Tibial nerve (tissue), 4 donors: ENCODE measurements at regions not wholly inside any gene's neighbourhood (a gene's known extent, or its start where the extent isn't known, plus 50 kb on each side); places are given as distances from the start of the nearest gene placed in this dataset.
"Not testable (repeated sequence)": the region's sequence is repeated elsewhere in the genome, so short reads cannot be mapped to it uniquely, and the experiment has no call there.

ENCODE experiments used
- DNase-seq, 2 donors: peaks; one replicate each; pipeline ENCODE4 v3.0.0-alpha.2; 2019; ENCODE audit warnings: low spot score in 2 of 2
- H3K27ac ChIP-seq, 4 donors: fragments of 200-600 bp; sonication (generic) in 3 of 4; one replicate each; pipeline ENCODE4 v1.5.1; 2017 to 2019; ENCODE audit warnings: mild to moderate bottlenecking in 1 of 4
- H3K27me3 ChIP-seq, 2 donors: fragments of 200-600 bp; sonication (generic) in 1 of 2; one replicate each; pipeline versions ENCODE4 v1.5.1 to v1.6.0; 2017 to 2019
- H3K36me3 ChIP-seq, 3 donors: fragments of 200-600 bp; sonication (generic); one replicate each; pipeline ENCODE4 v1.5.1; 2018 to 2019
- H3K4me1 ChIP-seq, 4 donors: fragments of 200-600 bp; sonication (generic) in 3 of 4; one replicate each; pipeline ENCODE4 v1.5.1; 2017 to 2019
- H3K4me3 ChIP-seq, 4 donors: fragments of 200-600 bp; sonication (generic) in 3 of 4; one replicate each; pipeline ENCODE4 v1.5.1; 2017 to 2019; ENCODE audit warnings: mild to moderate bottlenecking in 1 of 4, moderate library complexity in 1 of 4
- H3K9me3 ChIP-seq, 4 donors: fragments of 200-600 bp; sonication (generic) in 3 of 4; one replicate each; pipeline ENCODE4 v1.5.1; 2017 to 2019
- EP300 ChIP-seq, 2 donors: sonication (generic); formaldehyde crosslinking; IDR thresholded peaks; one replicate each; pipeline ENCODE4 v1.6.1; 2017; ENCODE audit warnings: antibody characterized with exemption in 2 of 2, mild to moderate bottlenecking in 1 of 2
- POLR2A ChIP-seq, 2 donors: fragments of 450-650 bp; IDR thresholded peaks; one replicate each; pipeline ENCODE4 v1.6.1; 2017; ENCODE audit warnings: antibody characterized with exemption in 2 of 2, mild to moderate bottlenecking in 2 of 2, moderate library complexity in 2 of 2
- WGBS, 2 donors: methylation state at CpG; one replicate each; pipeline ENCODE4 v1.1.5; 2018; 5-methylcytosine and 5-hydroxymethylcytosine counted together
- TF ChIP-seq, protein P1 (sequence below), 5 experiments: fragments of 200-600 bp in 3 of 5; fragments of 450-650 bp in 2 of 5; sonication (generic) in 3 of 5; IDR thresholded peaks; one replicate each; pipeline ENCODE4 v1.5.1; 2016 to 2019; ENCODE audit warnings: antibody characterized with exemption in 5 of 5, mild to moderate bottlenecking in 3 of 5, moderate library complexity in 2 of 5

DNA sequence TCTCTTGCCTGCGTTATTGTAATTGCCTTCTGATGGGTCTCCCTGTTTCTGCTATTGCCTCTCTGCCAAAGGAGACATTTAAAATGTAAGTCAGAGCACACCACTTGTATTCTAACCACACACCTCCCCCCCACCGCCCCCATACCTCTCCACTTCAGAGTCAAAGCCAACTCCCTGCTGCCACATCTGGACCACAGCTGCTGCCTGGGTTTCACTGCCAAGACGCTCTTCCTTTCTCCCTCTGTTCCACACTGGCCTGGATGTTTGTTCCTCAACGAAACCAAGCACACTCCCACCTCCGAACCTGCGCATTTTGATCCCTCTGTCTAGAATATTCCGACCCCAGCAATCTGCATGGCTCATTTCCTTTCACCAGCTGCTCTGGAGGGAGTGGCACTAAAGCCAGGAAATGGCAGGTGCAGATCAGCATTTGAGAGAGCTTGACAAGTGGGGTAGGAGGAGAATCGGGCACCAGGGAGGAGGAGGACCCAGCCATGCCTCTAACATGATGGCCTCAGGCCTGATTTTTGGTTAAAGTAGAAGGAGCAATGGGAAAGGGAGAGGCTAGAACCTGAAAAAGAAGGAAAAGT is 92.4 kb upstream of the HS3ST2 start:
- no peak overlapping the region for H3K27ac ChIP-seq
- no peaks in the 10 kb centered on the region for H3K27me3 ChIP-seq
- H3K4me1 ChIP-seq, result no peaks in the 10 kb centered on the region
- 61 to 65% methylated on average over 8 of the region's 8 CpGs for WGBS, 2 donors
- no peak for DNase-seq
- TF ChIP-seq EP300 (IDR thresholded peaks at IDR 0.05) (no peak), POLR2A (IDR thresholded peaks at IDR 0.05) (no peak)
- TF ChIP-seq, protein P1, sequence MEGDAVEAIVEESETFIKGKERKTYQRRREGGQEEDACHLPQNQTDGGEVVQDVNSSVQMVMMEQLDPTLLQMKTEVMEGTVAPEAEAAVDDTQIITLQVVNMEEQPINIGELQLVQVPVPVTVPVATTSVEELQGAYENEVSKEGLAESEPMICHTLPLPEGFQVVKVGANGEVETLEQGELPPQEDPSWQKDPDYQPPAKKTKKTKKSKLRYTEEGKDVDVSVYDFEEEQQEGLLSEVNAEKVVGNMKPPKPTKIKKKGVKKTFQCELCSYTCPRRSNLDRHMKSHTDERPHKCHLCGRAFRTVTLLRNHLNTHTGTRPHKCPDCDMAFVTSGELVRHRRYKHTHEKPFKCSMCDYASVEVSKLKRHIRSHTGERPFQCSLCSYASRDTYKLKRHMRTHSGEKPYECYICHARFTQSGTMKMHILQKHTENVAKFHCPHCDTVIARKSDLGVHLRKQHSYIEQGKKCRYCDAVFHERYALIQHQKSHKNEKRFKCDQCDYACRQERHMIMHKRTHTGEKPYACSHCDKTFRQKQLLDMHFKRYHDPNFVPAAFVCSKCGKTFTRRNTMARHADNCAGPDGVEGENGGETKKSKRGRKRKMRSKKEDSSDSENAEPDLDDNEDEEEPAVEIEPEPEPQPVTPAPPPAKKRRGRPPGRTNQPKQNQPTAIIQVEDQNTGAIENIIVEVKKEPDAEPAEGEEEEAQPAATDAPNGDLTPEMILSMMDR (IDR thresholded peaks at IDR 0.05), result no peak
- no peaks in the 10 kb centered on the region for H3K36me3 ChIP-seq
- H3K9me3 ChIP-seq, result peaks cover 0 to 8% (median 0%) of the 10 kb centered on the region in 4 donors
- H3K4me3 ChIP-seq, result no peak overlapping the region

DNA sequence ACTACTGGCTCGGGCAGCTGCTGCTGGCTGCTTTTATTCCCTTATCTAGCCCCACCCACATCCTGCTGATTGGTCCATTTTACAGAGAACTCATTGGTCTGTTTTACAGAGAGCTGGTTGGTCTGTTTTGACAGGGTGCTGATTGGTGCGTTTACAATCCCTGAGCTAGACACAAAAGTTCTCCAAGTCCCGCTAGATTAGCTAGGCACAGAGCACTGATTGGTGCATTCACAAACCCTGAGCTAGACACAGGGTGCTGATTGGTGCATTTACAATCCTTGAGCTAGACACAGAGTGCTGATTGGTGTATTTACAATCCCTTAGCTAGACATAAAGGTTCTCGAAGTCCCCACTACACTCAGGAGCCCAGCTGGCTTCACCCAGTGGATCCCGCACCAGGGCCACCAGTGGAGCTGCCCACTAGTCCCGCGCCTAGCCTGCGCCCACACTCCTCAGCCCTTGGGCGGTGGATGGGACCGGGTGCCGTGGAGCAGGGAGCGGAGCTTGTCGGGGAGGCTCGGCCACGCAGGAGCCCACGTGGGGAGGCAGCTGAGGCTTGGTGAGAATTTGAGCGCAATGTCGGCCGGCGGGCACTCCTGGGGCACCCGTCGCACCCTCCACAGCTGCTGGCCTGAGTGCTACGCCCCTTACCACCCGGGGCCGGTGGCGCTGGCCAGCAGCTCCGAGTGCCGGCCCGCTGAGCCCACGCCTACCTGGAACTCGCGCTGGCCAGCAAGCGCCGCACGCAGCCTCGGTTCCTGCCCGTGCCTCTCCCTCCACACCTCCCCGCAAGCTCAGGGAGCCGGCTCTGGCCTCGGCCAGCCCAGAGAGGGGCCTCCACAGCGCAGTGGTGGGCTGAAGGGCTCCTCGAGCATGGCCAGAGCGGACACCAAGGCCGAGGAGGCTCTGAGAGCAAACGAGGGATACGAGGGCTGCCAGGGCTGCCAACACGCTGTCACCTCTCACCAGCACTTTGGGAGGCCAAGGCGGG is 91.1 kb upstream of the HS3ST2 start:
- not testable (repeated sequence) for H3K27ac ChIP-seq, H3K4me1 ChIP-seq, DNase-seq, H3K27me3 ChIP-seq, H3K4me3 ChIP-seq, H3K36me3 ChIP-seq, H3K9me3 ChIP-seq
- WGBS, 2 donors, result 94% methylated on average over 38 to 47 of the region's 48 CpGs

DNA sequence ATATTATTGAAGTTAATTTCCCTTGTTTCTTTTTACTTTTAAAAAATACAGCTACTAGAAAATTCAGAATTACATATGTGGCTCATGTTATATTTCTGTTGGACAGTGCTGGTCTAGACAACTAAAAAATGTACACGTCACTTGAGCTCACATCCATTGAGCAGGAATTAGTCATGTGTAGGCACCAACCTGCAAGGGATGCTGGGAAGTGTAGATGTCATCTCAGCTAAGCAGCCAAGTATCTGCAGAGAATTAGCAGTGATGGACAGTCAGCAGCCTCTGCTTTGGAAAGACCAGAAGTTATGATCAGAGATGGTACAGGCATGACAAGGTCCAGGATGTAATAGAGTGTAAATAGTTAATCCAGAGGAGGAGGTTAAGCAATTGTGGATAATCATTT is 87.1 kb upstream of the HS3ST2 start:
- no peak overlapping the region for H3K27ac ChIP-seq
- peaks cover 0 to 18% (median 2%) of the 10 kb centered on the region in 4 donors for H3K4me1 ChIP-seq
- no peak overlapping the region for H3K4me3 ChIP-seq
- H3K36me3 ChIP-seq, result no peaks in the 10 kb centered on the region
- peaks cover 0 to 8% (median 0%) of the 10 kb centered on the region in 4 donors for H3K9me3 ChIP-seq
- TF ChIP-seq EP300 (IDR thresholded peaks at IDR 0.05) (no peak), POLR2A (IDR thresholded peaks at IDR 0.05) (no peak)
- TF ChIP-seq, protein P1 (IDR thresholded peaks at IDR 0.05), result no peak
- no peaks in the 10 kb centered on the region for H3K27me3 ChIP-seq
- 51 to 66% methylated on average over 1 of the region's 1 CpG for WGBS, 2 donors
- no peak for DNase-seq

DNA sequence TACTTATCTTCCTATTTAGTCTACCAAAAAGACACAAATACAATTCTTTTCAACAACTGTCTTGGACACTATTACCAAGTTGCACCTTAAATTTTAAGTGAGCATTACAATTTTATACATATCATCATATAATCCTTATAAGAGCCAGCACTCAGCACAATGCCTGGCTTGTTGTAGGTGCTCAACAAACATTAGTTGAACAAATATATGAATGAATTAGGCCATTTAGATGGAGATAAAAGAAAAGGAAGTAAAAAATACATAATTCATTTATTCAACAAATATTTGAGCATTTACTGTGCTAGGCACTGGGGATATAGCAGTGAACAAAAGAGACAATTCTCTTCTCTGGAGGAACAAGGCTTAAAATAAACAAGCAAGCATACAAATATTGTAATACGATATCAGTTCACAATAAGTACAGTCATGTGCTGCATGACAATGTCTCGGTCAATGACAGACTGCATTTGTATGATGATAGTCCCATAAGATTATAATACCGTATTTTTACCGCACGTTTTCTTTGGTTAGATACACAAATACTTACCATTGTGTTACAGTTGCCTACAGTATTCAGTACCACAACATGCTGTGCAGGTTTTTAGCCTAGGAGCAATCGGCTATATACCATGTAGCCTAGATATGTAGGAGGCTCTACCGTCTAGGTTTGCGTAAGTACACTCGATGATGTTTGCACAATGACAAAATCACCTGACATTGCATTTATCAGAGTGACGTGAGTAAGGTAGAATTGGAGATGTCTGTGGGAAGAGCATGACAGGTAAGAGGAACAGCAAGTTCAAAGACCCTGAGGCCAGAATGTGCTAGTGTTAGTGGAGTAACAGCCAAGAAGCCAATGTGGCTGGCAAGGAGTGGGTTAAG is 86.4 kb upstream of the HS3ST2 start:
- H3K27ac ChIP-seq, result no peak overlapping the region
- no peaks in the 10 kb centered on the region for H3K27me3 ChIP-seq
- DNase-seq, result no peak
- 63 to 64% methylated on average over 10 of the region's 10 CpGs for WGBS, 2 donors
- peaks cover 0 to 7% (median 0%) of the 10 kb centered on the region in 4 donors for H3K9me3 ChIP-seq
- no peak overlapping the region for H3K4me3 ChIP-seq
- H3K36me3 ChIP-seq, result no peaks in the 10 kb centered on the region
- H3K4me1 ChIP-seq, result peaks cover 0 to 18% (median 2%) of the 10 kb centered on the region in 4 donors
- TF ChIP-seq EP300 (IDR thresholded peaks at IDR 0.05), result no peak

DNA sequence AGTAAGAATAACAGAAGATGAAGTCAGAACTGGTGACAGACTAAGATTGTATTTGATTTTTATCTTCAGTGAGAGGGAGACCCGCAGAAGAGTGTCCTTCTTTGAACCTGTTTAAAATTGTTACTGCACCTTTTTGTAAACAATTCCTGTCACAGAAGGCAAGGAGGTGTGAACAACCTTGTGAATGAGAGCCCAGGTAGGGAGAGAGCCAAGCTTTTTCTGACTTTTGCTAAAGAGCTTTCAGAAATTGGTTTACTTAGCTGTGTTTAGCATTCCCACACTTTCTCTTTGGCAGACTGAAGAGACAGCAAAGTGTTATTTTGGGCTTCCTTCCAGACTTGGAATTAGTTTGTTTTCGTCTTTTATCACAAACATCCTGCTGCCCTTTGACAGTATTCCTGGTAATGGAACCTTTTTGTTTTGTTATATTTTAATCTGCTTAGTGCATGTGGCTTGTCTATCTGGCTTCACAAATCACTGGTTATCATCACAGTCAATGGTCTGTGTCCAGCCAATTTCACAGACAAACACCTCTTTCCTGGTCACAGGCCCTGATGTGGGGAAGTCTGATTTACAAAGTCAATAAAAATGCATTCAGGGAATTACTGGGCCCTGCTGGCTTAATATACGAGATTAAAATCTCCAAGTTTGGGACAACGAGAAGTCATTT is 85.7 kb upstream of the HS3ST2 start:
- TF ChIP-seq POLR2A (IDR thresholded peaks at IDR 0.05) (no peak), EP300 (IDR thresholded peaks at IDR 0.05) (peak in 1 of 2 donors; percentile 34)
- no peak for DNase-seq
- no peaks in the 10 kb centered on the region for H3K9me3 ChIP-seq
- H3K27ac ChIP-seq, result no peak overlapping the region
- H3K36me3 ChIP-seq, result no peaks in the 10 kb centered on the region
- 19 to 26% methylated on average over 4 of the region's 4 CpGs for WGBS, 2 donors
- no peaks in the 10 kb centered on the region for H3K27me3 ChIP-seq
- H3K4me1 ChIP-seq, result peaks cover 0 to 18% (median 2%) of the 10 kb centered on the region in 4 donors
- no peak overlapping the region for H3K4me3 ChIP-seq

DNA sequence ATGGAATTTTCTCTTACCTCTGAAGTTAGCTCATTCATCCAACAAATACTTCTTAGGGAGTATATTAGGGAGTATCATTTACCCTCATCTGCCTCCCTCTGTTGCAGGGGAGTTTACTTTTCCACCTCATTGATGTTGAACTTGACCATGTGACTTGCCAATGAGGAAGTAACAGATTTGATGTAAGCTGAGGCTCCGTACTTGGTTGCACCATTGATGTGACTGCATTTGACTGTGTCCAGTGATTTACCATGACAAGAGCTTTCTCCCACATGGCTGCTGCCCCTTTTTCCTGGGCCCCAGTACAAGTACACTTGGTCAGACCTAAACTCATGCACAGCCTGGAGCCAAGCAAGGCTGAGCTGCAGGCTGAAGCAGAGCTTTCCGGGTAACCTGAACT is 81.6 kb upstream of the HS3ST2 start:
- Histone ChIP-seq H3K27me3 (no peaks in the 10 kb centered on the region), H3K4me3 (no peak overlapping the region), H3K9me3 (no peaks in the 10 kb centered on the region), H3K27ac (no peak overlapping the region), H3K36me3 (no peaks in the 10 kb centered on the region), H3K4me1 (peaks cover 0 to 17% (median 2%) of the 10 kb centered on the region in 4 donors)
- DNase-seq, result no peak
- WGBS, 2 donors, result 74 to 76% methylated on average over 2 of the region's 2 CpGs
- no peak for TF ChIP-seq EP300 (IDR thresholded peaks at IDR 0.05)
- TF ChIP-seq, protein P1 (IDR thresholded peaks at IDR 0.05), result no peak
- TF ChIP-seq POLR2A (IDR thresholded peaks at IDR 0.05), result no peak
